Esophagus (tissue), 2 donors: ENCODE measurements at regions not wholly inside any gene's neighbourhood (a gene's known extent, or its start where the extent isn't known, plus 50 kb on each side); places are given as distances from the start of the nearest gene placed in this dataset.
"Not testable (repeated sequence)": the region's sequence is repeated elsewhere in the genome, so short reads cannot be mapped to it uniquely, and the experiment has no call there.

ENCODE experiments used
- H3K27ac ChIP-seq, 2 donors: one replicate each; pipeline ENCODE4 v1.5.1; 2013; ENCODE audit warnings: low read depth in 2 of 2, mild to moderate bottlenecking in 2 of 2, inconsistent platforms in 1 of 2, low read length in 1 of 2, moderate library complexity in 1 of 2
- H3K27me3 ChIP-seq, 2 donors: one replicate each; pipeline ENCODE4 v1.6.1; 2013; ENCODE audit warnings: low read length in 2 of 2, control low read depth in 1 of 2, mild to moderate bottlenecking in 1 of 2; ENCODE audit not compliant: insufficient read depth in 2 of 2, control insufficient read depth in 1 of 2
- H3K36me3 ChIP-seq, 2 donors: one replicate each; pipeline ENCODE4 v1.6.1; 2013; ENCODE audit warnings: low read length in 1 of 2; ENCODE audit not compliant: control insufficient read depth in 2 of 2, insufficient read depth in 2 of 2
- H3K4me1 ChIP-seq, 2 donors: one replicate each; pipeline ENCODE4 v1.6.1; 2013; ENCODE audit warnings: low read length in 1 of 2; ENCODE audit not compliant: control insufficient read depth in 2 of 2, insufficient read depth in 2 of 2
- H3K4me3 ChIP-seq, 2 donors: one replicate each; pipeline ENCODE4 v1.5.1; 2013; ENCODE audit warnings: low read length in 2 of 2, mild to moderate bottlenecking in 2 of 2, low read depth in 1 of 2, moderate library complexity in 1 of 2
- H3K9me3 ChIP-seq, 2 donors: one replicate each; pipeline ENCODE4 v1.6.1; 2013; ENCODE audit warnings: mild to moderate bottlenecking in 2 of 2, low read depth in 1 of 2, low read length in 1 of 2, moderate library complexity in 1 of 2; ENCODE audit not compliant: control insufficient read depth in 2 of 2, insufficient read depth in 1 of 2
- WGBS, 2 donors: extraction: QIAGEN DNeasy Blood & Tissue Kit; methylation state at CpG; one replicate each; pipeline ENCODE4 v1.1.7; 2013; 5-methylcytosine and 5-hydroxymethylcytosine counted together
- donor health status: healthy with polysubstance abuse.
- donor health status: Bipolar disorder and iron deficiency.

DNA sequence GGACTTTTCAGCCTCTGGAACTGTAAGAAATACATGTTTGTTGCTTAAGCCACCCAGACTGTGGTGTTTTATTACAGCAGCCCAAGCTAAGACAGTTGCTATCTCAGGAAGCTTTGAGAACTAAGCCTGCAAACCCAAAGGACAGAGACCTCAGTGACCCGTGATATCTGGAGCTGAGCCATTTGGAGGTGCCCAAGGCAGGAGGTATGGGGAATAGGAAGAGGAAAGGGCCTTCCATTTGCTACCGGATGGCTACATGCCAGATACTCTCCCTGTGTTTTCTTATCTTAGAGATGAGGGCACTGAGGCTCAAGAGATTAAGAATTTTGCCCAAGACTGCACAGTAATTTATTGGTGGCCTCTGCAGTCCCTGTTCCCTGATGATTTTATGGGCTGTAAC lies 622.1 kb upstream of the CDH5 start:
- Histone ChIP-seq H3K9me3 (no peaks in the 10 kb centered on the region), H3K27me3 (no peaks in the 10 kb centered on the region), H3K27ac (no peak overlapping the region), H3K36me3 (no peaks in the 10 kb centered on the region), H3K4me1 (no peaks in the 10 kb centered on the region), H3K4me3 (no peak overlapping the region)
- 82 to 88% methylated on average over 2 of the region's 2 CpGs for WGBS, 2 donors

- Histone ChIP-seq H3K4me1 (no peaks in the 10 kb centered on the region), H3K9me3 (no peaks in the 10 kb centered on the region), H3K27ac (no peak overlapping the region), H3K4me3 (no peak overlapping the region), H3K36me3 (no peaks in the 10 kb centered on the region), H3K27me3 (no peaks in the 10 kb centered on the region)
- WGBS, 2 donors: 85 to 86% methylated on average over 3 of the region's 3 CpGs
These were observed 621.7 kb upstream of the CDH11 start for GRCh38 chr16:65743558-65743957.

- Histone ChIP-seq H3K9me3 (no peaks in the 10 kb centered on the region), H3K4me1 (no peaks in the 10 kb centered on the region), H3K27ac (no peak overlapping the region), H3K36me3 (no peaks in the 10 kb centered on the region), H3K27me3 (no peaks in the 10 kb centered on the region), H3K4me3 (no peak overlapping the region)
These were observed 618.8 kb upstream of the CDH11 start for GRCh38 chr16:65740711-65741110.

DNA sequence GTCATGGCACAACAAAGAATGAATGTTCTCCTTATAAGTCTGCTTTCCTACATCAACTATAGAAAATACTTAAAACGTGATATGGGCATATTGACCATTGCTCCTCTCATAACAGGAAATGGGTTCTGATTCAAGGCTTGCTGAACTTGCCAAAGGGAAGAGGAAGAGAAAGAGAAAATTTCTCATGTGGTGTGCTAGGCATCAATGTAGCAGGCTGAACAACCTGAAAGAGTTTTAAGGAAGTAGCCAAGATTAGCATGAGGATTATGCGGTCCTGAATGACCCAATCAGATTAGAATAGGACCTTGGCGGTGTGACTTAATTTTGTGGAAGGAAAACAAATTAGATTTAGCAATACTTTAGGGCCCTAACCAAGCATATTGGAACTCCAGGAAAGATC lies 617.7 kb upstream of the CDH11 start:
- H3K9me3 ChIP-seq: no peaks in the 10 kb centered on the region
- no peaks in the 10 kb centered on the region for H3K4me1 ChIP-seq
- no peak overlapping the region for H3K27ac ChIP-seq
- no peak overlapping the region for H3K4me3 ChIP-seq
- WGBS, 2 donors: 76 to 78% methylated on average over 3 of the region's 3 CpGs
- H3K36me3 ChIP-seq: no peaks in the 10 kb centered on the region
- no peaks in the 10 kb centered on the region for H3K27me3 ChIP-seq

GRCh38 chr16:65737831-65738230 lies 616.0 kb upstream of the CDH11 start:
- Histone ChIP-seq H3K9me3 (no peaks in the 10 kb centered on the region), H3K27me3 (no peaks in the 10 kb centered on the region), H3K27ac (no peak overlapping the region), H3K4me1 (no peaks in the 10 kb centered on the region), H3K36me3 (no peaks in the 10 kb centered on the region), H3K4me3 (no peak overlapping the region)
- 53 to 65% methylated on average over 4 of the region's 4 CpGs for WGBS, 2 donors

- not testable (repeated sequence) for H3K36me3 ChIP-seq, H3K9me3 ChIP-seq, H3K4me3 ChIP-seq, H3K27ac ChIP-seq, H3K4me1 ChIP-seq, H3K27me3 ChIP-seq
These were observed 613.8 kb upstream of the CDH11 start for GRCh38 chr16:65735615-65736014.

- H3K4me1 ChIP-seq: no peaks in the 10 kb centered on the region
- WGBS, 2 donors: 72 to 74% methylated on average over 3 of the region's 3 CpGs
- H3K36me3 ChIP-seq: no peaks in the 10 kb centered on the region
These were observed 611.9 kb upstream of the CDH11 start for GRCh38 chr16:65733721-65734120.

DNA sequence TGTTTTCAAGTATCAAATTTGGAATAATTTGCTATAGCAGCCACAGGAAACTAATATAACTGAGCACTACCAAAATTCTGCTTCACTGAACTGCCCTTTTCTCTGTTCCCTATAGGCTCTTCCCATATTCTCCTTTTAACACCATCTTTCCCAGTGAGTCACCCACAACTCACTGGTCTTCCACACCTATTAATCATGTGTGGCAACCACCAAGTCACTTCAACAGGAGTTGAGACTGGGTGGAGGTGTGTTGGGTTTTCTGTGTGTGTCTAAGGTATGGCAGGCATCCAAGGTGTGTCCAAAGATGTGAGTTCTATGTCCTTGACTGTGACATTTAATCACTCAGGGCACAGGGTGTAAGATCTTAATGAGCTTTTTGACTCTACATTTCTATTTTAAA lies 610.0 kb upstream of the CDH11 start:
- Histone ChIP-seq H3K4me3 (no peak overlapping the region), H3K27ac (no peak overlapping the region), H3K27me3 (no peaks in the 10 kb centered on the region), H3K36me3 (no peaks in the 10 kb centered on the region), H3K4me1 (peaks cover 2 to 3% of the 10 kb centered on the region in 2 donors), H3K9me3 (no peaks in the 10 kb centered on the region)

More at GRCh38 chr16:65733721-65734120, 611.9 kb upstream of the CDH11 start:
- no peak overlapping the region for H3K4me3 ChIP-seq
- no peaks in the 10 kb centered on the region for H3K9me3 ChIP-seq
- H3K27me3 ChIP-seq: no peaks in the 10 kb centered on the region
- no peak overlapping the region for H3K27ac ChIP-seq

GRCh38 chr16:65728652-65729051 lies 606.8 kb upstream of the CDH11 start:
- Histone ChIP-seq H3K36me3 (no peaks in the 10 kb centered on the region), H3K4me3 (no peak overlapping the region), H3K4me1 (peaks cover 2 to 3% of the 10 kb centered on the region in 2 donors), H3K27ac (no peak overlapping the region), H3K27me3 (no peaks in the 10 kb centered on the region), H3K9me3 (no peaks in the 10 kb centered on the region)
- whole genome bisulfite sequencing, 2 donors: 75 to 86% methylated on average over 2 of the region's 2 CpGs

DNA sequence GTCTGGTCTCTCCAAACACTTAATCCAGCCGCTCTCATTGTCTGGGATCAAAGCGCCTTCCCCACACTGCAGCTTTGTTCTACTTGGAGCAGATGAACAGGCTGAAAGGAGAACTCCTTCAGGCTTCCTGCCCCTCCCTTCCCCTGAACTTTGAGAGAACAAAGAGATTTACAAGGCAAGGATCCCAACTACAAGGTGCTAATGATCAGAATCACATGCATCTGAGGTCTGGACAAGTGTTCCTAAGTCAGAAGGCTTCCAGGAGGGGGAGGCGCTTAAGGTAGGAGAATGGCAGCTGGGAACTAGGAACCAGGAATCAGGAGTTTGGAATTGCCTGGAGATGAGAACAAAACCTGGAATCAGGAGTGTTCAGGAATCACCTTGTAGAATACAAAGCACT lies 606.3 kb upstream of the CDH11 start:
- 31 to 41% methylated on average over 3 of the region's 3 CpGs for WGBS, 2 donors
- no peaks in the 10 kb centered on the region for H3K9me3 ChIP-seq
- H3K4me3 ChIP-seq: no peak overlapping the region
- no peak overlapping the region for H3K27ac ChIP-seq
- no peaks in the 10 kb centered on the region for H3K36me3 ChIP-seq
- peaks cover 2 to 3% of the 10 kb centered on the region in 2 donors for H3K4me1 ChIP-seq
- H3K27me3 ChIP-seq: no peaks in the 10 kb centered on the region
